HL-60 (cell line): ENCODE measurements at regions not wholly inside any gene's neighbourhood (a gene's known extent, or its start where the extent isn't known, plus 50 kb on each side); places are given as distances from the start of the nearest gene placed in this dataset.

ENCODE experiments used
- GABPA ChIP-seq: IDR thresholded peaks from 2 replicates; pipeline ENCODE4 v1.6.1; 2012; ENCODE audit warnings: low read depth
- TF ChIP-seq, protein P1 (sequence below): IDR thresholded peaks from one replicate; pipeline ENCODE4 v1.5.1; 2011; ENCODE audit warnings: low read length, control low read depth, inconsistent platforms; ENCODE audit not compliant: insufficient read depth
- TF ChIP-seq, protein P2 (sequence below): IDR thresholded peaks from 2 replicates; pipeline ENCODE4 v1.6.1; 2012; ENCODE audit warnings: low read depth; ENCODE audit not compliant: insufficient replicate concordance

DNA sequence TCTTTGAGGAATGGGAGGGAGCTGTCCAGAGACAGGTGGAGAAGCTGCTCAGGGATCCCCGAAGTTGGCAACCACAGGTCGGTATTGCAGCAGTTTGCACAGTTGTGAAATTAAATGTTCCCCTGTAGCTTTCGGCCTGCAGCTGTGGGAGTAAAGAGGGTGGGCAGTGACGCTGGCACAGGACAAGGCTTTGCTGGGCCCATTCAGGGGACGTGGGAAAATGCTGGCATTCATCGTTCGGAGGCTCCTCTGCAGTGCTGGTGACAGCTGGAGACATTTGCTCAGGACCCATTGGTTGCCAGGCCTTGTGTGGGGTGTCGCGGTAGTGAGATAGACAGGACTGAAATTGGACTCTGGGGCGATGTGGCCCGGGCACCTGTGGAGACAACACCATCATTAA lies 173.7 kb downstream of the MYCN start:
- TF ChIP-seq, protein P1, sequence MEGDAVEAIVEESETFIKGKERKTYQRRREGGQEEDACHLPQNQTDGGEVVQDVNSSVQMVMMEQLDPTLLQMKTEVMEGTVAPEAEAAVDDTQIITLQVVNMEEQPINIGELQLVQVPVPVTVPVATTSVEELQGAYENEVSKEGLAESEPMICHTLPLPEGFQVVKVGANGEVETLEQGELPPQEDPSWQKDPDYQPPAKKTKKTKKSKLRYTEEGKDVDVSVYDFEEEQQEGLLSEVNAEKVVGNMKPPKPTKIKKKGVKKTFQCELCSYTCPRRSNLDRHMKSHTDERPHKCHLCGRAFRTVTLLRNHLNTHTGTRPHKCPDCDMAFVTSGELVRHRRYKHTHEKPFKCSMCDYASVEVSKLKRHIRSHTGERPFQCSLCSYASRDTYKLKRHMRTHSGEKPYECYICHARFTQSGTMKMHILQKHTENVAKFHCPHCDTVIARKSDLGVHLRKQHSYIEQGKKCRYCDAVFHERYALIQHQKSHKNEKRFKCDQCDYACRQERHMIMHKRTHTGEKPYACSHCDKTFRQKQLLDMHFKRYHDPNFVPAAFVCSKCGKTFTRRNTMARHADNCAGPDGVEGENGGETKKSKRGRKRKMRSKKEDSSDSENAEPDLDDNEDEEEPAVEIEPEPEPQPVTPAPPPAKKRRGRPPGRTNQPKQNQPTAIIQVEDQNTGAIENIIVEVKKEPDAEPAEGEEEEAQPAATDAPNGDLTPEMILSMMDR: no peak
- TF ChIP-seq GABPA: no peak
- TF ChIP-seq, protein P2, sequence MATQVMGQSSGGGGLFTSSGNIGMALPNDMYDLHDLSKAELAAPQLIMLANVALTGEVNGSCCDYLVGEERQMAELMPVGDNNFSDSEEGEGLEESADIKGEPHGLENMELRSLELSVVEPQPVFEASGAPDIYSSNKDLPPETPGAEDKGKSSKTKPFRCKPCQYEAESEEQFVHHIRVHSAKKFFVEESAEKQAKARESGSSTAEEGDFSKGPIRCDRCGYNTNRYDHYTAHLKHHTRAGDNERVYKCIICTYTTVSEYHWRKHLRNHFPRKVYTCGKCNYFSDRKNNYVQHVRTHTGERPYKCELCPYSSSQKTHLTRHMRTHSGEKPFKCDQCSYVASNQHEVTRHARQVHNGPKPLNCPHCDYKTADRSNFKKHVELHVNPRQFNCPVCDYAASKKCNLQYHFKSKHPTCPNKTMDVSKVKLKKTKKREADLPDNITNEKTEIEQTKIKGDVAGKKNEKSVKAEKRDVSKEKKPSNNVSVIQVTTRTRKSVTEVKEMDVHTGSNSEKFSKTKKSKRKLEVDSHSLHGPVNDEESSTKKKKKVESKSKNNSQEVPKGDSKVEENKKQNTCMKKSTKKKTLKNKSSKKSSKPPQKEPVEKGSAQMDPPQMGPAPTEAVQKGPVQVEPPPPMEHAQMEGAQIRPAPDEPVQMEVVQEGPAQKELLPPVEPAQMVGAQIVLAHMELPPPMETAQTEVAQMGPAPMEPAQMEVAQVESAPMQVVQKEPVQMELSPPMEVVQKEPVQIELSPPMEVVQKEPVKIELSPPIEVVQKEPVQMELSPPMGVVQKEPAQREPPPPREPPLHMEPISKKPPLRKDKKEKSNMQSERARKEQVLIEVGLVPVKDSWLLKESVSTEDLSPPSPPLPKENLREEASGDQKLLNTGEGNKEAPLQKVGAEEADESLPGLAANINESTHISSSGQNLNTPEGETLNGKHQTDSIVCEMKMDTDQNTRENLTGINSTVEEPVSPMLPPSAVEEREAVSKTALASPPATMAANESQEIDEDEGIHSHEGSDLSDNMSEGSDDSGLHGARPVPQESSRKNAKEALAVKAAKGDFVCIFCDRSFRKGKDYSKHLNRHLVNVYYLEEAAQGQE: no peak
